ENCODE measurements at regions not wholly inside any gene's neighbourhood (a gene's known extent, or its start where the extent isn't known, plus 50 kb on each side); places are given as distances from the start of the nearest gene placed in this dataset.

GRCh38 chr10:89102735-89103134, 104.4 kb downstream of the CH25H start:
- Mint-ChIP-seq H3K4me3 (no peak overlapping the region), H3K27me3 (ENCODE audit: insufficient read depth, low read depth) (no peaks in the 10 kb centered on the region), H3K27ac (no peak overlapping the region), H3K36me3 (no peaks in the 10 kb centered on the region), H3K4me1 (peaks cover 7% of the 10 kb centered on the region), H3K9me3 (peaks cover 8% of the 10 kb centered on the region)
- H3F3A ChIP-seq (ENCODE audit: low read depth): no peaks in the 10 kb centered on the region
- H4K20me1 ChIP-seq (ENCODE audit: low read depth): no peaks in the 10 kb centered on the region
- H3K36me3 ChIP-seq: no peaks in the 10 kb centered on the region
- H3K9ac ChIP-seq: no peak overlapping the region
- DNase-seq (ENCODE audit: low spot score): no peak
- no peaks in the 10 kb centered on the region for H3K9me3 ChIP-seq (ENCODE audit: low read depth)
- H3K79me2 ChIP-seq (ENCODE audit: low read depth): no peaks in the 10 kb centered on the region
- no peak overlapping the region for H3K4me3 ChIP-seq
- H3K4me2 ChIP-seq: no peak overlapping the region
- H3K27ac ChIP-seq: no peak overlapping the region
- no peaks in the 10 kb centered on the region for H3K4me1 ChIP-seq
- no peak overlapping the region for H2AFZ ChIP-seq (replicated peaks)
- no peaks in the 10 kb centered on the region for H3K27me3 ChIP-seq
- TF ChIP-seq EZH2phosphoT487 (IDR thresholded peaks at IDR 0.05): no peak
- TF ChIP-seq CTCF (IDR thresholded peaks at IDR 0.05): no peak
- TF ChIP-seq EZH2 (IDR thresholded peaks at IDR 0.05): no peak

DNA sequence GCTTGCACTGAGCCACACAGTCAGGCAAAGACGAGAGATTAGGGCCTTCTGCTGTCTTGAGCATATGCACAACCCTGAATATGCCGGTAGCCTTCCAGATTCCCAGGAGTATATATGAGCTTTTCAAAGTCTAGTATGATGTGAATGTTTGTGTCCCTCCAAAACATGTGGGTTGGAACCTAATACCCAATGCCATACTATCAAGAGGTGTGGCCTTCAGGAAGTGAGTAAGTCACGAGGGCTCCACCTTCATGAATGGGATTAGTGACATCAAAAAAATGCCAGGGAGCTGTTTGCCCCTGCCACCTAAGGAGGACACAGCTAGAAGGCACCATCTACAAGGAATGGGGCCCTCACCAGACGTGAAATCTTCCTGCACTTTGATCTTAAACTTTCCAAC, 105.2 kb downstream of the CH25H start:
- Mint-ChIP-seq H3K27me3 (ENCODE audit: insufficient read depth, low read depth) (no peaks in the 10 kb centered on the region), H3K36me3 (no peaks in the 10 kb centered on the region), H3K4me3 (no peak overlapping the region), H3K9me3 (peaks cover 7% of the 10 kb centered on the region), H3K4me1 (peaks cover 7% of the 10 kb centered on the region), H3K27ac (no peak overlapping the region)
- Histone ChIP-seq H3K27me3 (no peaks in the 10 kb centered on the region), H3F3A (ENCODE audit: low read depth) (no peaks in the 10 kb centered on the region), H3K4me2 (no peak overlapping the region), H3K27ac (no peak overlapping the region), H2AFZ (replicated peaks) (no peak overlapping the region), H3K9ac (no peak overlapping the region), H3K36me3 (no peaks in the 10 kb centered on the region), H3K9me3 (ENCODE audit: low read depth) (no peaks in the 10 kb centered on the region), H3K4me3 (no peak overlapping the region), H3K4me1 (no peaks in the 10 kb centered on the region), H4K20me1 (ENCODE audit: low read depth) (no peaks in the 10 kb centered on the region), H3K79me2 (ENCODE audit: low read depth) (no peaks in the 10 kb centered on the region)
- no peak for DNase-seq (ENCODE audit: low spot score)
- TF ChIP-seq CTCF (IDR thresholded peaks at IDR 0.05) (no peak), EZH2phosphoT487 (IDR thresholded peaks at IDR 0.05) (no peak), EZH2 (IDR thresholded peaks at IDR 0.05) (no peak)

GRCh38 chr10:89100680-89101079, 106.4 kb downstream of the CH25H start:
- H3F3A ChIP-seq (ENCODE audit: low read depth): no peaks in the 10 kb centered on the region
- H3K9ac ChIP-seq: no peak overlapping the region
- H4K20me1 ChIP-seq (ENCODE audit: low read depth): no peaks in the 10 kb centered on the region
- H3K4me2 ChIP-seq: no peak overlapping the region
- no peaks in the 10 kb centered on the region for H3K27me3 ChIP-seq
- no peak for TF ChIP-seq CTCF (IDR thresholded peaks at IDR 0.05)
- no peak for TF ChIP-seq EZH2phosphoT487 (IDR thresholded peaks at IDR 0.05)
- no peak for TF ChIP-seq EZH2 (IDR thresholded peaks at IDR 0.05)
- no peak for DNase-seq (ENCODE audit: low spot score)
- H2AFZ ChIP-seq (replicated peaks): no peak overlapping the region
- H3K27ac ChIP-seq: no peak overlapping the region
- H3K4me1 Mint-ChIP-seq: peaks cover 7% of the 10 kb centered on the region
- no peaks in the 10 kb centered on the region for H3K27me3 Mint-ChIP-seq (ENCODE audit: insufficient read depth, low read depth)
- no peaks in the 10 kb centered on the region for H3K4me1 ChIP-seq
- H3K79me2 ChIP-seq (ENCODE audit: low read depth): no peaks in the 10 kb centered on the region
- H3K36me3 Mint-ChIP-seq: no peaks in the 10 kb centered on the region
- H3K36me3 ChIP-seq: no peaks in the 10 kb centered on the region
- H3K9me3 ChIP-seq (ENCODE audit: low read depth): no peaks in the 10 kb centered on the region
- no peak overlapping the region for H3K4me3 ChIP-seq
- no peaks in the 10 kb centered on the region for H3K9me3 Mint-ChIP-seq
- H3K4me3 Mint-ChIP-seq: no peak overlapping the region
- H3K27ac Mint-ChIP-seq: no peak overlapping the region

GRCh38 chr10:89097226-89097625, 106.6 kb downstream of the FAS start:
- Mint-ChIP-seq H3K36me3 (no peaks in the 10 kb centered on the region), H3K27me3 (ENCODE audit: insufficient read depth, low read depth) (peaks cover 3% of the 10 kb centered on the region), H3K27ac (no peak overlapping the region), H3K9me3 (no peaks in the 10 kb centered on the region), H3K4me3 (no peak overlapping the region), H3K4me1 (peaks cover 7% of the 10 kb centered on the region)
- Histone ChIP-seq H3K9ac (no peak overlapping the region), H3K36me3 (no peaks in the 10 kb centered on the region), H3K27ac (no peak overlapping the region), H3F3A (ENCODE audit: low read depth) (no peaks in the 10 kb centered on the region), H3K4me2 (no peak overlapping the region), H3K4me3 (no peak overlapping the region), H3K4me1 (no peaks in the 10 kb centered on the region), H3K79me2 (ENCODE audit: low read depth) (no peaks in the 10 kb centered on the region), H3K27me3 (no peaks in the 10 kb centered on the region), H4K20me1 (ENCODE audit: low read depth) (no peaks in the 10 kb centered on the region), H3K9me3 (ENCODE audit: low read depth) (no peaks in the 10 kb centered on the region), H2AFZ (replicated peaks) (no peak overlapping the region)
- no peak for DNase-seq (ENCODE audit: low spot score)
- TF ChIP-seq EZH2 (IDR thresholded peaks at IDR 0.05) (no peak), EZH2phosphoT487 (IDR thresholded peaks at IDR 0.05) (no peak), CTCF (IDR thresholded peaks at IDR 0.05) (no peak)
